Spleen (tissue), 7 donors: ENCODE measurements at regions not wholly inside any gene's neighbourhood (a gene's known extent, or its start where the extent isn't known, plus 50 kb on each side); places are given as distances from the start of the nearest gene placed in this dataset.

Experiments
- CTCF ChIP-seq, 11 experiments: fragments of 200-600 bp in 7 of 11; fragments of 450-650 bp in 4 of 11; sonication (generic) in 4 of 11; IDR thresholded peaks in 8 of 11; conservative IDR thresholded peaks in 3 of 11; 1 replicate in 7 of 11; 2 replicates in 4 of 11; pipeline versions ENCODE4 v1.4.0 to v1.8.0; 2016 to 2021; ENCODE audit warnings: antibody characterized with exemption in 11 of 11, inconsistent platforms in 4 of 11, mild to moderate bottlenecking in 1 of 11
- POLR2A ChIP-seq, 3 donors: fragments of 450-650 bp; IDR thresholded peaks; one replicate each; pipeline ENCODE4 v1.5.1; 2017; ENCODE audit warnings: antibody characterized with exemption in 3 of 3, mild to moderate bottlenecking in 1 of 3
- POLR2AphosphoS5 ChIP-seq, 3 donors: sonication (generic); formaldehyde crosslinking; IDR thresholded peaks; one replicate each; pipeline ENCODE4 v1.5.1; 2017; ENCODE audit warnings: antibody characterized with exemption in 3 of 3
- donor health status: DM: no; HTN: no; CAD: no; lungs with moderate emphysema.
- donor health status: DM: no; HTN: no; CAD: no.
- donor health status: DM: no; HTN: no; CAD: no.

DNA sequence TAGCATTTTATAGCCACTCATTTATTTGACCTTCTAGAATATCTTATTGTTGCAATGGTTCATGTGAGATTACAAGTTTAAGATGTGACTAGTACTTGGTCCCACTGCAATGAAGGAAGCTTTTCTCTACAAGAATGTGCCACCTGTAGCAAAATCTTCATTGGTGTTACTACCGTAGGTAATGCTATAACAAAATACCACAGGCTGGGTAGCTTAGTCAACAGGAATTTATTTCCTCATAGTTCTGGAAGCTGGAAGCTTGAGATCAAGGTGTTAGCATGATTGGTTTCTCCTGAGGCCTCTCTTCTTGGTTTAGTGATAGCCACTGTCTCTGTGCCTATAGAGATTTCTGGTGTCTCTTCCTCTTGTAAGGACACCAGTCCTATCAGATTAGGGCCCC, 441.0 kb downstream of the GPM6A start:
- TF ChIP-seq CTCF (IDR thresholded peaks at IDR 0.05 in 8 of 11, conservative IDR thresholded peaks at IDR 0.05 in 3 of 11) (no peak), POLR2AphosphoS5 (IDR thresholded peaks at IDR 0.05) (no peak), POLR2A (IDR thresholded peaks at IDR 0.05) (no peak)
